ENCODE measurements at regions not wholly inside any gene's neighbourhood (a gene's known extent, or its start where the extent isn't known, plus 50 kb on each side); places are given as distances from the start of the nearest gene placed in this dataset.

- Histone ChIP-seq H3K4me1 (no peaks in the 10 kb centered on the region), H3K9me3 (replicated peaks in 1 of 11) (peaks cover 17 to 33% (median 26%) of the 10 kb centered on the region in 11 experiments; a peak in 21 of 22 replicates), H3K27ac (no peak overlapping the region), H3K36me3 (no peaks in the 10 kb centered on the region), H4K20me1 (no peaks in the 10 kb centered on the region), H3K4me2 (no peak overlapping the region), H3K27me3 (no peaks in the 10 kb centered on the region), H3K4me3 (no peak overlapping the region), H3K9ac (no peak overlapping the region)
- TF ChIP-seq Cebpa-rat (IDR thresholded peaks at IDR 0.05): no peak
Observed at GRCh38 chr22:47954107-47954506, 1191.7 kb downstream of the TBC1D22A start.

- H3K4me2 ChIP-seq: no peak overlapping the region
- H3K9me3 ChIP-seq (replicated peaks in 1 of 11): peaks cover 0 to 21% (median 9%) of the 10 kb centered on the region in 11 experiments; a peak in 16 of 22 replicates
- no peak for TF ChIP-seq Cebpa-rat (IDR thresholded peaks at IDR 0.05)
- H3K27ac ChIP-seq: no peak overlapping the region
- H3K4me3 ChIP-seq: no peak overlapping the region
- H3K36me3 ChIP-seq: no peaks in the 10 kb centered on the region
- peaks cover 13 to 22% (median 17%) of the 10 kb centered on the region in 10 experiments for H3K4me1 ChIP-seq
- H4K20me1 ChIP-seq: no peaks in the 10 kb centered on the region
- no peak overlapping the region for H3K9ac ChIP-seq
- no peaks in the 10 kb centered on the region for H3K27me3 ChIP-seq
Observed at GRCh38 chr22:47944941-47945340, 1182.5 kb downstream of the TBC1D22A start.

- Histone ChIP-seq H3K27me3 (no peaks in the 10 kb centered on the region), H3K4me1 (peaks cover 13 to 22% (median 17%) of the 10 kb centered on the region in 10 experiments), H4K20me1 (no peaks in the 10 kb centered on the region), H3K27ac (peak overlapping the region in 3 of 11 experiments; percentile 5 to 24 (median 15); a peak in 2 of 22 replicates), H3K4me2 (peak overlapping the region; percentile 47 to 91 (median 66); a peak in 21 of 22 replicates), H3K9ac (no peak overlapping the region), H3K9me3 (replicated peaks in 1 of 11) (peaks cover 0 to 21% (median 9%) of the 10 kb centered on the region in 11 experiments; a peak in 15 of 22 replicates), H3K4me3 (peak overlapping the region in 1 of 10 experiments; percentile 28; a peak in 1 of 20 replicates), H3K36me3 (no peaks in the 10 kb centered on the region)
- no peak for TF ChIP-seq Cebpa-rat (IDR thresholded peaks at IDR 0.05)
Observed at GRCh38 chr22:47943729-47944700, 1181.6 kb downstream of the TBC1D22A start.

GRCh38 chr22:47940211-47940610 is 1177.8 kb downstream of the TBC1D22A start:
- no peak for TF ChIP-seq Cebpa-rat (IDR thresholded peaks at IDR 0.05)

GRCh38 chr22:47933891-47934290 is 1171.4 kb downstream of the TBC1D22A start:
- Histone ChIP-seq H3K4me3 (no peak overlapping the region), H3K4me2 (no peak overlapping the region), H3K9ac (no peak overlapping the region), H3K27ac (no peak overlapping the region), H3K9me3 (replicated peaks in 1 of 11) (peaks cover 22 to 36% (median 26%) of the 10 kb centered on the region in 11 experiments), H4K20me1 (no peaks in the 10 kb centered on the region), H3K27me3 (no peaks in the 10 kb centered on the region), H3K4me1 (peaks cover 4 to 15% (median 10%) of the 10 kb centered on the region in 10 experiments; a peak in 17 of 20 replicates), H3K36me3 (no peaks in the 10 kb centered on the region)
- TF ChIP-seq Cebpa-rat (IDR thresholded peaks at IDR 0.05): no peak

More at GRCh38 chr22:47940211-47940610, 1177.8 kb downstream of the TBC1D22A start:
- H3K4me2 ChIP-seq: no peak overlapping the region
- peaks cover 7 to 27% (median 18%) of the 10 kb centered on the region in 11 experiments; a peak in 21 of 22 replicates for H3K9me3 ChIP-seq (replicated peaks in 1 of 11)
- no peak overlapping the region for H3K4me3 ChIP-seq
- H3K36me3 ChIP-seq: no peaks in the 10 kb centered on the region
- no peak overlapping the region for H3K9ac ChIP-seq
- H3K27ac ChIP-seq: no peak overlapping the region
- peaks cover 13 to 22% (median 17%) of the 10 kb centered on the region in 10 experiments for H3K4me1 ChIP-seq
- no peaks in the 10 kb centered on the region for H4K20me1 ChIP-seq
- H3K27me3 ChIP-seq: no peaks in the 10 kb centered on the region

- no peak overlapping the region for H3K9ac ChIP-seq
- H3K4me3 ChIP-seq: no peak overlapping the region
- peaks cover 22 to 36% (median 26%) of the 10 kb centered on the region in 11 experiments for H3K9me3 ChIP-seq (replicated peaks in 1 of 11)
- no peak overlapping the region for H3K4me2 ChIP-seq
- no peaks in the 10 kb centered on the region for H4K20me1 ChIP-seq
- H3K27ac ChIP-seq: no peak overlapping the region
- H3K27me3 ChIP-seq: no peaks in the 10 kb centered on the region
- H3K36me3 ChIP-seq: no peaks in the 10 kb centered on the region
- no peak for TF ChIP-seq Cebpa-rat (IDR thresholded peaks at IDR 0.05)
- H3K4me1 ChIP-seq: peaks cover 6 to 21% (median 16%) of the 10 kb centered on the region in 10 experiments; a peak in 17 of 20 replicates
Observed at GRCh38 chr22:47933226-47933625, 1170.8 kb downstream of the TBC1D22A start.

GRCh38 chr22:47929646-47930185 is 1167.3 kb downstream of the TBC1D22A start:
- Histone ChIP-seq H3K27me3 (no peaks in the 10 kb centered on the region), H3K9ac (no peak overlapping the region), H3K4me2 (peak overlapping the region in 7 of 11 experiments; percentile 10 to 81 (median 73); a peak in 9 of 22 replicates), H3K36me3 (no peaks in the 10 kb centered on the region), H3K27ac (no peak overlapping the region), H3K9me3 (replicated peaks in 1 of 11) (peaks cover 9 to 31% (median 16%) of the 10 kb centered on the region in 11 experiments; a peak in 20 of 22 replicates), H3K4me1 (peaks cover 6 to 35% (median 26%) of the 10 kb centered on the region in 10 experiments; a peak in 17 of 20 replicates), H4K20me1 (no peaks in the 10 kb centered on the region), H3K4me3 (no peak overlapping the region)
- TF ChIP-seq Cebpa-rat (IDR thresholded peaks at IDR 0.05): no peak

GRCh38 chr22:47929073-47929472 is 1166.6 kb downstream of the TBC1D22A start:
- Histone ChIP-seq H3K4me3 (no peak overlapping the region), H3K4me2 (peak overlapping the region; percentile 12 to 81 (median 67); a peak in 21 of 22 replicates)

GRCh38 chr22:47928631-47929030 is 1166.2 kb downstream of the TBC1D22A start:
- no peak overlapping the region; a peak in 1 of 22 replicates for H3K9ac ChIP-seq
- H3K4me1 ChIP-seq: peaks cover 6 to 38% (median 28%) of the 10 kb centered on the region in 10 experiments; a peak in 17 of 20 replicates
- TF ChIP-seq Cebpa-rat (IDR thresholded peaks at IDR 0.05): no peak
- no peaks in the 10 kb centered on the region for H4K20me1 ChIP-seq
- no peaks in the 10 kb centered on the region for H3K27me3 ChIP-seq
- no peak overlapping the region for H3K27ac ChIP-seq
- peak overlapping the region; percentile 12 to 81 (median 67); a peak in 20 of 22 replicates for H3K4me2 ChIP-seq
- H3K4me3 ChIP-seq: no peak overlapping the region
- H3K36me3 ChIP-seq: no peaks in the 10 kb centered on the region
- H3K9me3 ChIP-seq (replicated peaks in 1 of 11): peaks cover 8 to 32% (median 20%) of the 10 kb centered on the region in 11 experiments; a peak in 17 of 22 replicates

More at GRCh38 chr22:47929073-47929472, 1166.6 kb downstream of the TBC1D22A start:
- no peak for TF ChIP-seq Cebpa-rat (IDR thresholded peaks at IDR 0.05)
- Histone ChIP-seq H3K4me1 (peaks cover 6 to 35% (median 26%) of the 10 kb centered on the region in 10 experiments; a peak in 17 of 20 replicates), H3K9ac (no peak overlapping the region), H3K27ac (no peak overlapping the region), H3K36me3 (no peaks in the 10 kb centered on the region), H3K27me3 (no peaks in the 10 kb centered on the region), H3K9me3 (replicated peaks in 1 of 11) (peaks cover 8 to 35% (median 20%) of the 10 kb centered on the region in 11 experiments; a peak in 18 of 22 replicates), H4K20me1 (no peaks in the 10 kb centered on the region)
